GM12865 (cell line): ENCODE measurements at regions not wholly inside any gene's neighbourhood (a gene's known extent, or its start where the extent isn't known, plus 50 kb on each side); places are given as distances from the start of the nearest gene placed in this dataset.

Experiments used
- DNase-seq: peaks from one replicate; pipeline ENCODE4 v3.0.0; 2010; ENCODE audit warnings: low read depth
- H3K4me3 ChIP-seq: 2 replicates; pipeline ENCODE4 v1.5.1; 2011; ENCODE audit warnings: mild to moderate bottlenecking, low read depth, low read length, control low read depth
- TF ChIP-seq, protein P1 (sequence below): IDR thresholded peaks from 2 replicates; pipeline ENCODE4 v1.5.1; 2011; ENCODE audit warnings: low read length, control low read depth, low read depth, inconsistent platforms; ENCODE audit not compliant: insufficient read depth; ENCODE audit errors: missing control alignments

DNA sequence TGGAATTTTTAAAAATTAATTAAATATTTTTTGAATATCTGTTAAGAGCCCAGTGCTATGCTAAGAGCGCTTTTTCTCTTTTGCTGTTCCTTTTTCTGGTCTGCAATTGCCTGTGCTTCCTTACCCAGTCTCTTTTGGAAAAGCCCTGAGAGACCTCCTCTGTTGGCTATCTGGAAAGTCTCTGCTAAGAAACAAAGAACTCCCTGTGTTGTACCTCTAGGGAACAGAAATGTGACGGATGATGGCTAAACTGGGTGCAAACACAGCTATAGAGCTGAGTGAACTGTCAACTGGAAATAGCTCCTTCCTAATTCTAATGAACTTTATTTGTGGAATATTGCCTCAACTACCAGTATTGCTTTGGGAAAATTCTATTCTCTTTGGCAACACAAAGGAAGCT is 261.6 kb upstream of the NOVA1 start:
- H3K4me3 ChIP-seq, result no peak overlapping the region
- TF ChIP-seq, protein P1, sequence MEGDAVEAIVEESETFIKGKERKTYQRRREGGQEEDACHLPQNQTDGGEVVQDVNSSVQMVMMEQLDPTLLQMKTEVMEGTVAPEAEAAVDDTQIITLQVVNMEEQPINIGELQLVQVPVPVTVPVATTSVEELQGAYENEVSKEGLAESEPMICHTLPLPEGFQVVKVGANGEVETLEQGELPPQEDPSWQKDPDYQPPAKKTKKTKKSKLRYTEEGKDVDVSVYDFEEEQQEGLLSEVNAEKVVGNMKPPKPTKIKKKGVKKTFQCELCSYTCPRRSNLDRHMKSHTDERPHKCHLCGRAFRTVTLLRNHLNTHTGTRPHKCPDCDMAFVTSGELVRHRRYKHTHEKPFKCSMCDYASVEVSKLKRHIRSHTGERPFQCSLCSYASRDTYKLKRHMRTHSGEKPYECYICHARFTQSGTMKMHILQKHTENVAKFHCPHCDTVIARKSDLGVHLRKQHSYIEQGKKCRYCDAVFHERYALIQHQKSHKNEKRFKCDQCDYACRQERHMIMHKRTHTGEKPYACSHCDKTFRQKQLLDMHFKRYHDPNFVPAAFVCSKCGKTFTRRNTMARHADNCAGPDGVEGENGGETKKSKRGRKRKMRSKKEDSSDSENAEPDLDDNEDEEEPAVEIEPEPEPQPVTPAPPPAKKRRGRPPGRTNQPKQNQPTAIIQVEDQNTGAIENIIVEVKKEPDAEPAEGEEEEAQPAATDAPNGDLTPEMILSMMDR, result no peak
- no peak for DNase-seq

DNA sequence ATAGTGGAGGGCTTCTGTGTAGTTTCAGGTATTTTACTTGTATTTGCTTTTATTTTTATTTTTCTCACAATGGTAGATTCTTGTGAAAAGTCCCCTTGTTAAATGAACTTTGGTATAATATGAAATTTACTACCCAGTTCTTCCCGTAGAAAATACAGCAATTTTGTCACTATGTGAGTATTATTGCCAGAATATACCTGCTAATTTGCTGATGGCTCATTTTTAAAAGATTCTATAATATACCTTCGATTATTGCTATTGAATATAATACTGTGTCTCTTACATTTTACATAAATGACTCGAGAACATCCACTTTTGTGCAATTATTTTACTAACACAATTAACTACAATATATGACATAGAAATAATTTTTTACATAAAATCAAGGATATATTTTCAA is 262.3 kb upstream of the NOVA1 start:
- H3K4me3 ChIP-seq, result no peak overlapping the region
- DNase-seq, result no peak
- TF ChIP-seq, protein P1, result no peak

DNA sequence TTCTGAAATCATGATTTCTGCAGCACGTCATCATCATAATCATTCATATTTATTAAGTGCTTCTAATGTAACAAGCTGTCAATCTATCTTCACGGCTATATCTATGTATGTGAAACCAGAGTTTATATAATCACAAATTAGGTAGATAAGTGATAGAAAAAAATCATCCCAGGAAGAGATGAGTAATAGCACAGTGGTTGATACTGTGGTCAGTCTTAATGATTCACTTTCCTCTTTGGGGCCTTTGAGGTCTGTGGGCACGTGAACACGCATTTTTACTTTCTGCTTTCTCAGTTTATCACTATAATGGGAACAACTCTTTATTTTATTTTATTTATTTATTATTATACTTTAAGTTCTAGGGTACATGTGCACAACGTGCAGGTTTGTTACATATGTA is 265.9 kb upstream of the NOVA1 start:
- TF ChIP-seq, protein P1, result no peak
- no peak for DNase-seq
- H3K4me3 ChIP-seq, result no peak overlapping the region

DNA sequence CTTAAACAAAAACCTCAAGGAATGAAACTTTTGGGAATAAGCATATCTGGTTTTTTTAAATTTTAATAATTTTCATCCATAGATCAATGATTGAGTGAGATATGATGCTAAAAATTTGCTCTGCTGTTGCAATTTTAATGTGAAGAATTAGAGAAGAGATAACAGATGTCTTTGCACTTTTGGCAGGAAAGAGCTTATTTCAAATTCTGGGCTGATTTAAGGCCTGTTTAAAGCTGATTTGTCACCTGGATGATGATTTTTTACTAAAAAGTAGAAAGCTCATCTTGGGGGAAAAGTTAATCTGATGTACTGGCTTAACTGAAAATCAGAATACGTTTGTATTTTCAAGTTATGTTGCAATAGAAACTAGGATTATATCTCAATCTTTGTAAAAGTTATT is 268.9 kb upstream of the NOVA1 start:
- no peak for DNase-seq
- TF ChIP-seq, protein P1, result no peak
- H3K4me3 ChIP-seq, result no peak overlapping the region

DNA sequence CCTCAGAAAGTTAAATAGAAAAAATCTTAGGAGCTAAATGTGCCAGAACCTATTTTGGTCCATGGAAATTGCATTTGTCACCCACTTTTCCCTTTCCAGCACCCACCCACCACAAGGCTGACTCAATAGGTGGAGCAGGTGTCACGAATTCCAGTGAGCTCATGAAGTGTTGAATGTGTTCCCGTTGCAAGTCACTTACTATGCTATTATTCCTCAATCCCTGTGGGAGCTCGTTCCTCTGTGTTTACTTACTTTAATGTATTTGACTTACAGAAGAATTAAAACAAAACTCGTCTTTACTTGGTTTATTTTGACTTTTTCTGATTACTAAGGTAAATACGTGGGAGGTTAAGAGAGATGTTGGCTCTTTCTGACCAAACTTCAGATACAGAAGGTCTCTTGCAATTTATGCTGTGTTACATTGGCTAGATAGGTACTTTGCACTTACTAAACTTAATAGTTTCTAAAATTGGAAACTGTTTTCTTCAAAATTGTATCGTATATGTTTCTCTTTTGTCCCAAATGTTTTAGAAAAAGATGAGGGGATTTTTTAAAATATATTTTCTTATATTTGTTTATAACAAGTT is 269.4 kb upstream of the NOVA1 start:
- DNase-seq, result no peak

DNA sequence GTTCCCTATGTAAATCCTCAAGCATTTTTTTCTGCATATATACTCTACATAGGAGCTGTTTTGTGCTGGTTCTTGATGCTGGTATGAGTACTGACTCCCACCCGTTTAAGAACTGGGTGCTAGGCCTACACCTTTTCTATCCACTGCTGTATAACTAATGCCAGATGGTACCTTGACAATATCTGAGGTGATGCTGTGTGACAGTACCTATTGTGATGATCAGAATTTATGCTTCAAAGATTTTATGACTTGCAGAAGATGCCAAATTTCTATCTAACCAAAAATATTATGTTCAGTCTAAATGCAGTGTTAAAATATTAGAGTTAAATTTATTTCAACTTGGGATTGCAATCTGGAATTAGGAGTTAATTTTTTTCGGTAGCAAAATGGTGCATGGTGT is 272.3 kb upstream of the NOVA1 start:
- H3K4me3 ChIP-seq, result no peak overlapping the region
- DNase-seq, result no peak
- TF ChIP-seq, protein P1, result no peak

More for the DNA sequence above, 269.4 kb upstream of the NOVA1 start:
- TF ChIP-seq, protein P1, result no peak
- H3K4me3 ChIP-seq, result no peak overlapping the region
